ENCODE measurements at regions not wholly inside any gene's neighbourhood (a gene's known extent, or its start where the extent isn't known, plus 50 kb on each side); places are given as distances from the start of the nearest gene placed in this dataset.

DNA sequence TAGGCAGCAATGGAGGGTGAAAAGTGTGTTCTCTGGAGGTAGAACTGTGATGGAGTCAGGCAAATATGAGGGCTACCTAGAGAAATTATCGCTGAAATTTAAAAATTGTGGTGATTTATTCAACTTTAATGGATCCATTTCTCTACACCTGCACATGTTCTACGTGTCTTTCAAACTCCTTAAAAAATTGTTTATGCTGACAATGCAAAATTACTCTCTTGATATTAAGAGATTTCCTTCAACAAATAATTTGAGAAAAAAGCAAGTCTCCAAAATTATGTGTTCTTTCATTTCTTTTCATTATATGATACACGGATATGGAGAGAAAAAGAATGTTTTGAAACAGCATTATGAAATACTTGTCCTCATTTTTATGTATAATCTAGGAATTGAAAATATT lies 1151.4 kb upstream of the PABPC4L start:
- TF ChIP-seq, protein P1, sequence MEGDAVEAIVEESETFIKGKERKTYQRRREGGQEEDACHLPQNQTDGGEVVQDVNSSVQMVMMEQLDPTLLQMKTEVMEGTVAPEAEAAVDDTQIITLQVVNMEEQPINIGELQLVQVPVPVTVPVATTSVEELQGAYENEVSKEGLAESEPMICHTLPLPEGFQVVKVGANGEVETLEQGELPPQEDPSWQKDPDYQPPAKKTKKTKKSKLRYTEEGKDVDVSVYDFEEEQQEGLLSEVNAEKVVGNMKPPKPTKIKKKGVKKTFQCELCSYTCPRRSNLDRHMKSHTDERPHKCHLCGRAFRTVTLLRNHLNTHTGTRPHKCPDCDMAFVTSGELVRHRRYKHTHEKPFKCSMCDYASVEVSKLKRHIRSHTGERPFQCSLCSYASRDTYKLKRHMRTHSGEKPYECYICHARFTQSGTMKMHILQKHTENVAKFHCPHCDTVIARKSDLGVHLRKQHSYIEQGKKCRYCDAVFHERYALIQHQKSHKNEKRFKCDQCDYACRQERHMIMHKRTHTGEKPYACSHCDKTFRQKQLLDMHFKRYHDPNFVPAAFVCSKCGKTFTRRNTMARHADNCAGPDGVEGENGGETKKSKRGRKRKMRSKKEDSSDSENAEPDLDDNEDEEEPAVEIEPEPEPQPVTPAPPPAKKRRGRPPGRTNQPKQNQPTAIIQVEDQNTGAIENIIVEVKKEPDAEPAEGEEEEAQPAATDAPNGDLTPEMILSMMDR (IDR thresholded peaks at IDR 0.05; ENCODE audit: poor library complexity), result no peak
- TF ChIP-seq EZH2phosphoT487 (IDR thresholded peaks at IDR 0.05; ENCODE audit: low read depth, severe bottlenecking, unreplicated experiment), result no peak
